Endothelial cell of umbilical vein (primary cell): ENCODE measurements at regions not wholly inside any gene's neighbourhood (a gene's known extent, or its start where the extent isn't known, plus 50 kb on each side); places are given as distances from the start of the nearest gene placed in this dataset.

Experiments
- EZH2 ChIP-seq: IDR thresholded peaks from 2 replicates; pipeline ENCODE4 v1.6.1; 2012; ENCODE audit warnings: borderline replicate concordance, low read depth, mild to moderate bottlenecking, moderate library complexity, low read length, inconsistent platforms; ENCODE audit not compliant: severe bottlenecking
- POLR2A ChIP-seq: IDR thresholded peaks from 2 replicates; pipeline ENCODE4 v1.6.1; 2012; ENCODE audit warnings: low read depth, mild to moderate bottlenecking, control low read depth, low read length
- POLR2AphosphoS5 ChIP-seq: IDR thresholded peaks from 2 replicates; pipeline ENCODE4 v1.6.1; 2012; ENCODE audit warnings: low read depth, mild to moderate bottlenecking, control low read depth, low read length, moderate library complexity; ENCODE audit not compliant: insufficient read depth
- TF ChIP-seq, protein P1 (sequence below), 2 donors: IDR thresholded peaks; 1 replicate in 1 of 2; 2 replicates in 1 of 2; pipeline ENCODE4 v1.5.1; 2011; ENCODE audit warnings: low read length in 2 of 2, mild to moderate bottlenecking in 2 of 2, moderate library complexity in 2 of 2, control low read depth in 1 of 2, inconsistent platforms in 1 of 2, low read depth in 1 of 2; ENCODE audit not compliant: insufficient read depth in 1 of 2; ENCODE audit errors: extremely low read depth in 1 of 2

GRCh38 chr20:22383156-22383555 lies 201.2 kb downstream of the FOXA2 start:
- TF ChIP-seq POLR2AphosphoS5 (no peak), POLR2A (no peak), EZH2 (no peak)
- TF ChIP-seq, protein P1, sequence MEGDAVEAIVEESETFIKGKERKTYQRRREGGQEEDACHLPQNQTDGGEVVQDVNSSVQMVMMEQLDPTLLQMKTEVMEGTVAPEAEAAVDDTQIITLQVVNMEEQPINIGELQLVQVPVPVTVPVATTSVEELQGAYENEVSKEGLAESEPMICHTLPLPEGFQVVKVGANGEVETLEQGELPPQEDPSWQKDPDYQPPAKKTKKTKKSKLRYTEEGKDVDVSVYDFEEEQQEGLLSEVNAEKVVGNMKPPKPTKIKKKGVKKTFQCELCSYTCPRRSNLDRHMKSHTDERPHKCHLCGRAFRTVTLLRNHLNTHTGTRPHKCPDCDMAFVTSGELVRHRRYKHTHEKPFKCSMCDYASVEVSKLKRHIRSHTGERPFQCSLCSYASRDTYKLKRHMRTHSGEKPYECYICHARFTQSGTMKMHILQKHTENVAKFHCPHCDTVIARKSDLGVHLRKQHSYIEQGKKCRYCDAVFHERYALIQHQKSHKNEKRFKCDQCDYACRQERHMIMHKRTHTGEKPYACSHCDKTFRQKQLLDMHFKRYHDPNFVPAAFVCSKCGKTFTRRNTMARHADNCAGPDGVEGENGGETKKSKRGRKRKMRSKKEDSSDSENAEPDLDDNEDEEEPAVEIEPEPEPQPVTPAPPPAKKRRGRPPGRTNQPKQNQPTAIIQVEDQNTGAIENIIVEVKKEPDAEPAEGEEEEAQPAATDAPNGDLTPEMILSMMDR (IDR thresholded peaks at IDR 0.05; ENCODE audit: extremely low read depth in 1 of 2, insufficient read depth in 1 of 2, low read depth in 1 of 2, low read length in 2 of 2): no peak
